Suppressor macrophage treated with lipopolysaccharide for 4 hours (primary cell): ENCODE measurements at regions not wholly inside any gene's neighbourhood (a gene's known extent, or its start where the extent isn't known, plus 50 kb on each side); places are given as distances from the start of the nearest gene placed in this dataset.
"Not testable (repeated sequence)": the region's sequence is repeated elsewhere in the genome, so short reads cannot be mapped to it uniquely, and the experiment has no call there.

Source experiments
- DNase-seq: peaks from one replicate; pipeline ENCODE4 v3.0.0-alpha.2; 2020

- DNase-seq, result no peak
Observed at GRCh38 chr9:134531220-134531970, 110.2 kb upstream of the COL5A1 start.

- DNase-seq, result no peak
Observed at GRCh38 chr9:134532084-134532483, 109.5 kb upstream of the COL5A1 start.

GRCh38 chr9:134532661-134533060 is 108.9 kb upstream of the COL5A1 start:
- not testable (repeated sequence) for DNase-seq

- DNase-seq, result no peak
Observed at GRCh38 chr9:134533850-134534588, 107.6 kb upstream of the COL5A1 start.

GRCh38 chr9:134534661-134535080 is 106.9 kb upstream of the COL5A1 start:
- no peak for DNase-seq

GRCh38 chr9:134535171-134535570 is 106.4 kb upstream of the COL5A1 start:
- DNase-seq, result no peak

- no peak for DNase-seq
Observed at GRCh38 chr9:134536101-134536900, 105.3 kb upstream of the COL5A1 start.

GRCh38 chr9:134536931-134537330 is 104.7 kb upstream of the COL5A1 start:
- no peak for DNase-seq

GRCh38 chr9:134537951-134538641 is 103.5 kb upstream of the COL5A1 start:
- DNase-seq, result no peak

- DNase-seq, result no peak
Observed at GRCh38 chr9:134538856-134539566, 102.6 kb upstream of the COL5A1 start.

- DNase-seq, result no peak
Observed at GRCh38 chr9:134539586-134540194, 101.9 kb upstream of the COL5A1 start.

GRCh38 chr9:134540276-134541096 is 101.1 kb upstream of the COL5A1 start:
- DNase-seq, result no peak

GRCh38 chr9:134541097-134541747 is 100.4 kb upstream of the COL5A1 start:
- no peak for DNase-seq

GRCh38 chr9:134544388-134545214 is 97.0 kb upstream of the COL5A1 start:
- DNase-seq, result no peak

- no peak for DNase-seq
Observed at GRCh38 chr9:134545215-134545542, 96.4 kb upstream of the COL5A1 start.

GRCh38 chr9:134545543-134546245 is 95.9 kb upstream of the COL5A1 start:
- DNase-seq, result peak; percentile 10

GRCh38 chr9:134546246-134546731 is 95.3 kb upstream of the COL5A1 start:
- no peak for DNase-seq

GRCh38 chr9:134546746-134547145 is 94.9 kb upstream of the COL5A1 start:
- DNase-seq, result no peak
